Osteoblast (primary cell): ENCODE measurements at regions not wholly inside any gene's neighbourhood (a gene's known extent, or its start where the extent isn't known, plus 50 kb on each side); places are given as distances from the start of the nearest gene placed in this dataset.
"Not testable (repeated sequence)": the region's sequence is repeated elsewhere in the genome, so short reads cannot be mapped to it uniquely, and the experiment has no call there.

ENCODE experiments used
- DNase-seq: peaks from one replicate; pipeline ENCODE4 v3.0.0; 2011; ENCODE audit warnings: low spot score, mixed read lengths; ENCODE audit not compliant: insufficient read length; ENCODE audit errors: missing footprints
- H2AFZ ChIP-seq: 2 replicates; pipeline ENCODE4 v1.6.0; 2011; ENCODE audit warnings: mild to moderate bottlenecking, low read length
- H3K27ac ChIP-seq: 2 replicates; pipeline ENCODE4 v1.5.1; 2011; ENCODE audit warnings: mild to moderate bottlenecking, low read depth, low read length, moderate library complexity
- H3K27me3 ChIP-seq: 2 replicates; pipeline ENCODE4 v1.6.0; 2012; ENCODE audit warnings: mild to moderate bottlenecking, control low read depth, inconsistent platforms, low read length, moderate library complexity; ENCODE audit not compliant: insufficient read depth
- H3K36me3 ChIP-seq: 2 replicates; pipeline ENCODE4 v1.5.1; 2011; ENCODE audit warnings: mild to moderate bottlenecking, low read length, control low read depth, moderate library complexity; ENCODE audit not compliant: insufficient read depth
- H3K4me1 ChIP-seq: 2 replicates; pipeline ENCODE4 v1.5.1; 2011; ENCODE audit warnings: mild to moderate bottlenecking, low read length, control low read depth, moderate library complexity; ENCODE audit not compliant: insufficient read depth
- H3K4me2 ChIP-seq: 2 replicates; pipeline ENCODE4 v1.6.0; 2011; ENCODE audit warnings: mild to moderate bottlenecking, low read length; ENCODE audit not compliant: insufficient read depth
- H3K4me3 ChIP-seq: fragments of 200-600 bp; sonication (generic); 3 replicates; pipeline ENCODE4 v1.5.1; 2012; ENCODE audit warnings: mild to moderate bottlenecking, low read length, inconsistent platforms; ENCODE audit not compliant: insufficient read depth
- H3K79me2 ChIP-seq: 2 replicates; pipeline ENCODE4 v1.6.0; 2012; ENCODE audit warnings: mild to moderate bottlenecking, low read length, control low read depth, inconsistent platforms; ENCODE audit not compliant: insufficient read depth
- H3K9me3 ChIP-seq: 2 replicates; pipeline ENCODE4 v1.5.1; 2011; ENCODE audit warnings: low read depth, low read length, control low read depth
- H4K20me1 ChIP-seq: 2 replicates; pipeline ENCODE4 v1.6.0; 2012; ENCODE audit warnings: mild to moderate bottlenecking, low read length, control low read depth; ENCODE audit not compliant: insufficient read depth
- CTCF ChIP-seq: IDR thresholded peaks from 2 replicates; pipeline ENCODE4 v1.5.1; 2011; ENCODE audit warnings: mild to moderate bottlenecking, low read depth, low read length, moderate library complexity; ENCODE audit errors: extremely low read depth

DNA sequence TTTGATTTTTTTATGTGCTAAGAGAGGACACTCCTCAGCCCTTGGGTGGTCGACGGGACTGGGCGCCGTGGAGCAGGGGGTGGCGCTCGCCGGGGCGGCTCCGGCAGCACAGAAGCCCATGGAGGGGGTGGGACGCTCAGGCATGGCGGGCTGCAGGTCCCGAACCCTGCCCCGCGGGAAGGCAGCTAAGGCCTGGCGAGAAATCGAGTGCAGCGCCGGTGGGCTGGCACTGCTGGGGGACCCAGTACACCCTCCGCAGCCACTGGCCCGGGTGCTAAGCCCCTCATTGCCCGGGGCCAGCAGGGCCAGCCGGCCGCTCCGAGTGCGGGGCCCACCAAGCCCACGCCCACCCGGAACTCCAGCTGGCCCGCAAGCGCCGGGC lies 669.7 kb upstream of the CTNND2 start:
- not testable (repeated sequence) for DNase-seq, H3K27ac ChIP-seq, H3K9me3 ChIP-seq, H3K79me2 ChIP-seq, H3K36me3 ChIP-seq, H3K27me3 ChIP-seq, H3K4me2 ChIP-seq, H4K20me1 ChIP-seq, H3K4me3 ChIP-seq, H3K4me1 ChIP-seq, H2AFZ ChIP-seq

- no peak overlapping the region for H3K4me3 ChIP-seq
- no peaks in the 10 kb centered on the region for H3K36me3 ChIP-seq
- TF ChIP-seq CTCF, result no peak
- no peak overlapping the region for H3K27ac ChIP-seq
- H3K79me2 ChIP-seq, result no peaks in the 10 kb centered on the region
- no peaks in the 10 kb centered on the region for H3K27me3 ChIP-seq
- H3K4me2 ChIP-seq, result no peak overlapping the region
- no peaks in the 10 kb centered on the region for H3K4me1 ChIP-seq
- no peaks in the 10 kb centered on the region for H3K9me3 ChIP-seq
- no peak for DNase-seq
- H2AFZ ChIP-seq, result no peak overlapping the region
- no peaks in the 10 kb centered on the region for H4K20me1 ChIP-seq
Measured at GRCh38 chr5:12570688-12571087, 666.4 kb upstream of the CTNND2 start.

DNA sequence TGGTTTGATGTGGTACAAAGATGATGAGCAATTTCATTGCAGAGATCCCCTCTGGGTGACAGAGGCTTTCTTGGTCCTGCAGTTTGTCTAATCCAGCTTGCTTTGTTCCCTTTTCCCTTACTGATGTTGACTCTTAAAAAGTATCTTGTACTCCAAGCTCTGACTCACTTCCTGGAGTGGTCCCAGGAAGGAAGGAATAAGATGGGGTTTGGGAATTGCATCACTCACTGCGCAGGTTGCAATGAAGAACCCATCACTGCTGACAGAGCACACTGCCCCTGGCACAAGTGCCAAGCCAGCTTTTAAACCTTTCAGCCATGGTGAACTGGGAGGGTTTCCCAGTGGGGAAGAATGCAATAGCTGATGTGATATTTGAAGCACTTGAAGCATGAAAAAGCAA lies 662.2 kb upstream of the CTNND2 start:
- Histone ChIP-seq H4K20me1 (no peaks in the 10 kb centered on the region), H3K36me3 (no peaks in the 10 kb centered on the region), H3K4me1 (no peaks in the 10 kb centered on the region), H3K9me3 (no peaks in the 10 kb centered on the region), H3K4me3 (no peak overlapping the region), H2AFZ (no peak overlapping the region), H3K79me2 (no peaks in the 10 kb centered on the region), H3K27me3 (no peaks in the 10 kb centered on the region), H3K4me2 (no peak overlapping the region), H3K27ac (no peak overlapping the region)
- DNase-seq, result no peak
- TF ChIP-seq CTCF, result no peak

- H3K27ac ChIP-seq, result no peak overlapping the region
- no peak for TF ChIP-seq CTCF
- H3K36me3 ChIP-seq, result no peaks in the 10 kb centered on the region
- H3K4me3 ChIP-seq, result no peak overlapping the region
- no peak for DNase-seq
- H3K9me3 ChIP-seq, result no peaks in the 10 kb centered on the region
- no peaks in the 10 kb centered on the region for H3K4me1 ChIP-seq
- H4K20me1 ChIP-seq, result no peaks in the 10 kb centered on the region
- no peak overlapping the region for H3K4me2 ChIP-seq
- no peaks in the 10 kb centered on the region for H3K27me3 ChIP-seq
- no peaks in the 10 kb centered on the region for H3K79me2 ChIP-seq
- no peak overlapping the region for H2AFZ ChIP-seq
Measured at GRCh38 chr5:12557012-12557411, 652.8 kb upstream of the CTNND2 start.

DNA sequence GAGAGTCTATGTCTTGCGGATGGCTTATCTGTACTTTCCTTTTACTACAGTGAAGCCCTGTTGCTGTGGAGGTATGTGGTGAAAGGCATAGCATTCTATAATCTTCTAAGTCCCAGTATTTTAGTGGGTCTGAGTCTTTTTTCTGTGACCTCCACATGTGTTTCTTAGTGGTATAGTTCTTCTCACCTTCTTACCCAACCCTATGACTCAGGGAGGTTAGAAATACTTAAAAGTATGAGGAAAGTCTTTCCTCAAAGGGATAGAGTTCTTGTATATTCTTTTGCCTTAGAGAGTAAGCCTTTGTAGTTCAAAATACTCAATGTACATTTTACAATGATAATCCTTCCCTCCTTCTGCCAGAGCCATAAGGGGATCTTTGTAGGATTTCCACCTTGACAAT lies 621.9 kb upstream of the CTNND2 start:
- no peak for DNase-seq
- no peak overlapping the region for H3K4me3 ChIP-seq
- no peaks in the 10 kb centered on the region for H3K79me2 ChIP-seq
- no peak overlapping the region for H2AFZ ChIP-seq
- H3K4me1 ChIP-seq, result no peaks in the 10 kb centered on the region
- H3K36me3 ChIP-seq, result no peaks in the 10 kb centered on the region
- no peaks in the 10 kb centered on the region for H4K20me1 ChIP-seq
- no peak for TF ChIP-seq CTCF
- H3K4me2 ChIP-seq, result no peak overlapping the region
- H3K9me3 ChIP-seq, result no peaks in the 10 kb centered on the region
- H3K27me3 ChIP-seq, result no peaks in the 10 kb centered on the region
- H3K27ac ChIP-seq, result no peak overlapping the region
